Endothelial cell (in vitro differentiated cells): ENCODE measurements at regions not wholly inside any gene's neighbourhood (a gene's known extent, or its start where the extent isn't known, plus 50 kb on each side); places are given as distances from the start of the nearest gene placed in this dataset.

Experiments
- DNase-seq: peaks from one replicate; pipeline ENCODE4 v3.0.0; 2021; ENCODE audit warnings: low spot score
- H3K27ac Mint-ChIP-seq: one replicate; pipeline ENCODE4 v1.8.0; 2021; ENCODE audit warnings: mixed read lengths, inconsistent platforms; ENCODE audit not compliant: unreplicated experiment
- H3K27me3 Mint-ChIP-seq: one replicate; pipeline ENCODE4 v1.8.0; 2021; ENCODE audit warnings: mild to moderate bottlenecking, moderate library complexity, mixed read lengths, inconsistent platforms; ENCODE audit not compliant: unreplicated experiment
- H3K36me3 Mint-ChIP-seq: one replicate; pipeline ENCODE4 v1.8.0; 2021; ENCODE audit warnings: mild to moderate bottlenecking, low read depth, mixed read lengths, inconsistent platforms; ENCODE audit not compliant: unreplicated experiment
- H3K4me1 Mint-ChIP-seq: one replicate; pipeline ENCODE4 v1.8.0; 2021; ENCODE audit warnings: mild to moderate bottlenecking, mixed read lengths, inconsistent platforms; ENCODE audit not compliant: unreplicated experiment
- H3K4me3 Mint-ChIP-seq: one replicate; pipeline ENCODE4 v1.8.0; 2021; ENCODE audit warnings: mild to moderate bottlenecking, mixed read lengths, inconsistent platforms; ENCODE audit not compliant: unreplicated experiment
- H3K9me3 Mint-ChIP-seq: one replicate; pipeline ENCODE4 v1.8.0; 2021; ENCODE audit warnings: mixed read lengths, inconsistent platforms; ENCODE audit not compliant: unreplicated experiment
- TF ChIP-seq, protein P1 (sequence below): fragments of 200-600 bp; sonication (generic); IDR thresholded peaks from one replicate; pipeline ENCODE4 v1.5.0; 2021; ENCODE audit warnings: antibody characterized with exemption; ENCODE audit not compliant: unreplicated experiment

DNA sequence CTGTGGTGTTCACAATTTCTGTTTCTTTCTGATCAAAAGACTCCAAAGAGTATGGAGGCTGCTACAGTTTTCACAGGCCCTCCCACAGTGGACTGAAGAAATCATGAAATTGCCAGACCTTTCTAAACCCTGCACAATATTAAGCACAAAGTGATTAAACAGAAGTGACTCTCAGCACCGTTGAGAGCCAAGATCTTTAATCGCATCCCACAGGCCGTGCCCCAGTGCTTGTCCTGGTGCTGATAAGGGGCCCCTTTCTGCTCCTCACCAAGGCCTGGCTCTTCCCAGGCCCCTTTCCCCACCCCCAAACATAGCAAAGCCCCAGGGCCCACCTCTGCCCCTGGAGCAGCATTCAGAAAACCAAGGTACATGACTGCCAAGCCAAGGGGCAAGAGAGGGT is 57.4 kb upstream of the BMAL1 start:
- TF ChIP-seq, protein P1, sequence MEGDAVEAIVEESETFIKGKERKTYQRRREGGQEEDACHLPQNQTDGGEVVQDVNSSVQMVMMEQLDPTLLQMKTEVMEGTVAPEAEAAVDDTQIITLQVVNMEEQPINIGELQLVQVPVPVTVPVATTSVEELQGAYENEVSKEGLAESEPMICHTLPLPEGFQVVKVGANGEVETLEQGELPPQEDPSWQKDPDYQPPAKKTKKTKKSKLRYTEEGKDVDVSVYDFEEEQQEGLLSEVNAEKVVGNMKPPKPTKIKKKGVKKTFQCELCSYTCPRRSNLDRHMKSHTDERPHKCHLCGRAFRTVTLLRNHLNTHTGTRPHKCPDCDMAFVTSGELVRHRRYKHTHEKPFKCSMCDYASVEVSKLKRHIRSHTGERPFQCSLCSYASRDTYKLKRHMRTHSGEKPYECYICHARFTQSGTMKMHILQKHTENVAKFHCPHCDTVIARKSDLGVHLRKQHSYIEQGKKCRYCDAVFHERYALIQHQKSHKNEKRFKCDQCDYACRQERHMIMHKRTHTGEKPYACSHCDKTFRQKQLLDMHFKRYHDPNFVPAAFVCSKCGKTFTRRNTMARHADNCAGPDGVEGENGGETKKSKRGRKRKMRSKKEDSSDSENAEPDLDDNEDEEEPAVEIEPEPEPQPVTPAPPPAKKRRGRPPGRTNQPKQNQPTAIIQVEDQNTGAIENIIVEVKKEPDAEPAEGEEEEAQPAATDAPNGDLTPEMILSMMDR: no peak
- H3K27me3 Mint-ChIP-seq: no peaks in the 10 kb centered on the region
- H3K36me3 Mint-ChIP-seq: no peaks in the 10 kb centered on the region
- H3K4me3 Mint-ChIP-seq: no peak overlapping the region
- H3K4me1 Mint-ChIP-seq: no peaks in the 10 kb centered on the region
- DNase-seq: no peak
- H3K9me3 Mint-ChIP-seq: no peaks in the 10 kb centered on the region
- no peak overlapping the region for H3K27ac Mint-ChIP-seq

DNA sequence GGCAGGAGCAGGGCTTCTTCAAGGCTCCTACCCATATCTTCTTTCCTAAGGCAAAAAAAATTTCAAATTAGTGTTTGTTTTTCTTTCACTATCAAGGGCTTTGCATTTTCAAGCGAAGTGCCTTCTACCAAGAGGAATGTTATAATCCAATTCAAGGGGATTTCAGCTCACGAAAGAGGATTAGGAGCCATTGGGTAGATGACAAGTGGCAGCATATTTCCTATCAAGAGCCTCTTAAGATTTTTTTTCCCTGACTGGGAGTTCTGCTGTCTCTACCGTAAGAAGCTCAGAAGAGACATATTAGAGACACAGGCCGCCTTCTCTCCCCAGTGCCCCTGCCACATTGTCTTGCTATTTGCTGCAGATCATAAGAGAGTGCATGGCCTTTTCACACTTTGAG is 55.9 kb upstream of the BMAL1 start:
- Mint-ChIP-seq H3K27ac (no peak overlapping the region), H3K4me3 (no peak overlapping the region), H3K36me3 (no peaks in the 10 kb centered on the region), H3K27me3 (no peaks in the 10 kb centered on the region), H3K9me3 (no peaks in the 10 kb centered on the region), H3K4me1 (no peaks in the 10 kb centered on the region)
- no peak for DNase-seq
- TF ChIP-seq, protein P1: no peak

DNA sequence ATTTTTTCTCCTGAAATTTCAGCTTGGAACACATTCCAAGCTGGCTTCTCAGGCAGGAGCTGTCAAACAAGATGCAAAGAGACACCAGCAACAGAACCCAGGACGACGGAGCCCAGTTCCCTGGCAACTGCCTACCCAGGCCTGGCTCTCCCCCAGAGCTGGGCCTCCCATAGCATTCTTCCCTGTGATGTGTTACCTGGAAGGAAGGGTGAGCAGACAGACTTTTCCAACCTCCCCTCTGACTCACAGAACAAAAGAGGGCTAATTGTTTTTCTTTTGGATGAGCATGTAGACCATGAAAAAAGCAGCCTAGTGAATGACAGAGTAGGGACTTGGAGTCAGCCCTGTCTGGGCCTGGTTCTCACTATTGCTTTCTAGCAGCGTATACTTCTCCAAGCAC is 55.3 kb upstream of the BMAL1 start:
- TF ChIP-seq, protein P1: no peak
- Mint-ChIP-seq H3K4me1 (no peaks in the 10 kb centered on the region), H3K27ac (no peak overlapping the region), H3K9me3 (no peaks in the 10 kb centered on the region), H3K4me3 (no peak overlapping the region), H3K36me3 (no peaks in the 10 kb centered on the region), H3K27me3 (no peaks in the 10 kb centered on the region)
- DNase-seq: no peak

DNA sequence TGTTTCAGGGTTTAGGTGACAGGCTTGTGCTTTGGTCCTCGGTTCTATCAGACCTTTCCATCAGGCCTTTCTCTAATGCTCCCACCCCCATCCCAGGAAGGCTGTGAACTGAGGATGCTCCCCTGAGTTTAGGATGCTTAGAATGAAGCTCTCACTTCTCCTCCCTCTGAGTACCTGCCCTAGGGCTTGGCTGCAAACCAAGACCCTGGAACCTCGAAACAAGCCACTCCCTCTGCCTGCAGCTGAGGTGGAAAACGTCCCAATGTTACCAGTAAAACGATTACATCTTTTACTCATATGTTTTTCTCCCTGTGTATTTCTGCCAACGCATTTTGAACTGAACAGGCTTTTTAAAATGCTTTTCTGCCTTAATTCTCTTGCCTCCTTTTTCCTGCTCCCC is 54.5 kb upstream of the BMAL1 start:
- Mint-ChIP-seq H3K4me1 (no peaks in the 10 kb centered on the region), H3K27me3 (no peaks in the 10 kb centered on the region), H3K27ac (no peak overlapping the region), H3K4me3 (no peak overlapping the region), H3K9me3 (no peaks in the 10 kb centered on the region), H3K36me3 (no peaks in the 10 kb centered on the region)
- TF ChIP-seq, protein P1: no peak
- no peak for DNase-seq

DNA sequence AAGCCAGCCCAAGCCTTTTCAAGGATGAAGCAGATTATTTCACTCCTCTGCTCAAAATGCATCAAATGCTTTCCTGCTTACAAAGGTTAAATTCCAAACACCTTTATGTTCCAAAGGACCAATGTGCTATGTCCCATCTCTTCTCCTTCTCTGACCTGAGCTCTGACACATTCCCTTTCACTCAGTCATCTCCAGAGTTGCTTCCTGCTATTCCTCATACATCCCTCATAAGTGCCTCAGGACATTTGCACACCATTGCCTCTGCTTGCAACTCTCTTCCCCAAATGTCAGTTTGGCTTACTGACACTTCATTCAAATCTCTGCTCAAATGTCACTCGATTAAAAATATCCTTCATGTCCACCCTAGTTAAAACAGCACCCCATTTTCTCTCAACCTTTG is 53.3 kb upstream of the BMAL1 start:
- H3K4me3 Mint-ChIP-seq: no peak overlapping the region
- TF ChIP-seq, protein P1: no peak
- H3K36me3 Mint-ChIP-seq: no peaks in the 10 kb centered on the region

More for the DNA sequence above, 53.3 kb upstream of the BMAL1 start:
- no peaks in the 10 kb centered on the region for H3K4me1 Mint-ChIP-seq
- H3K9me3 Mint-ChIP-seq: no peaks in the 10 kb centered on the region
- DNase-seq: no peak
- H3K27ac Mint-ChIP-seq: no peak overlapping the region
- H3K27me3 Mint-ChIP-seq: no peaks in the 10 kb centered on the region
